HG03175 (cell line): ENCODE measurements at regions not wholly inside any gene's neighbourhood (a gene's known extent, or its start where the extent isn't known, plus 50 kb on each side); places are given as distances from the start of the nearest gene placed in this dataset.
"Not testable (repeated sequence)": the region's sequence is repeated elsewhere in the genome, so short reads cannot be mapped to it uniquely, and the experiment has no call there.

Experiments
- ATAC-seq: cut with Tn5 transposase; IDR thresholded peaks from one replicate; pipeline ENCODE4 v1.9.1; 2021; ENCODE audit warnings: mild to moderate bottlenecking, moderate library complexity; ENCODE audit not compliant: unreplicated experiment

DNA sequence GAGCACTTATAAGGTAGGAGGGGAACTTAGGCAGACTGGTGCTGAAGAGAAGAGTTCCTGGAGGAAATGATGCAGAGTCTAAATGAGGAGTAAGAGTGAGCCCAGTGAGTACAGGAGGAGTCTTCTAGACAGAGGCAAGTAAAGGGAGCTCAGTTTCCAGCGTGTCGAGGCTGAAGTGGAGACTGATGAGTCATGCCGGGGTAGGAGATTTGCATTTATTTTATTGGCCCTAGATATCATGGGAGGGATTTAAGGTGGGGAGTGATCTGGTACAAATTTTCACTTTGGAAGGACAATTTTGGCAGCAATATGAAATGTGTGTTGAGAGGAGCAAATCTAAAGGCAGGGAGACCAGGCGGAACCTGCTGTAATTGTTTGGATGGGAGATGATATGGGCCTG, 157.5 kb downstream of the TTC8 start:
- ATAC-seq, result no peak

DNA sequence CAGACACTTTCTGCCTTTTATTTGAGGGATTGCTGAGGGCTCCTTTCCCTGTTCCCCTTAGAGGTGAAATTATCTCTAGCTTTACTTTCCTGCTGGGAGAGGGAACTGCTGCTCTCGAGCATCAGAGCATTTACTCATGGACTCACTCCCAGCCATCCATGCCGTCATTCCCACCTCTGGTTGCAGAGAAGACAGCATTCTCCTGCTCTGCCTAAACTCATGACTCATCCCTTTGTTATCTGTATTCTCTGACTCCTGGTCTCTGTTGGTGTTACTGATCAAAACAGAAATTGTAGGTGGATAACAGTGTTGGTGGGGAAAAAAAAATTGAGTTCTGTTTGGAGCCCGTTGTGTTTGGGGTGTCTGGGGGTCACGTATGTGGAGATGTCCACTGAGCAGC, 159.3 kb downstream of the TTC8 start:
- no peak for ATAC-seq

DNA sequence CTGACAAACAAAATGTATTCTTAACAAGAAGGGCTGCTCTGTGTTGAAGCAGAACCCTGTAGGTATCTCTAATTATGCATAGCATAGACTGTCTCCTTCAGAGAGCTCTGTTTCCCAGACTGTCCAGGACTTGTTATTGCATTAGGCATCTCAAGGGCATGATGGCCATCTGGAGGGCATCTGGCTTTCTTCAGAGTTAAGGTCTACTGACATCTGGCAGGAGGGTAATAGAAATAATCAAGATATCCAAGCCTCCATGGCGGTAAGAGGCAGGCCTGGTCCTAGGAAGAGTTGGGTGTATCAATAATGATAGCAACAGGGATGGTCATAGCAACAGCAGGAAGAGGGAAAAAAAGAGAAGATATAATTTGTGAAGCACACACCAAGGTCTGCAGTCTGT, 161.2 kb downstream of the TTC8 start:
- no peak for ATAC-seq

DNA sequence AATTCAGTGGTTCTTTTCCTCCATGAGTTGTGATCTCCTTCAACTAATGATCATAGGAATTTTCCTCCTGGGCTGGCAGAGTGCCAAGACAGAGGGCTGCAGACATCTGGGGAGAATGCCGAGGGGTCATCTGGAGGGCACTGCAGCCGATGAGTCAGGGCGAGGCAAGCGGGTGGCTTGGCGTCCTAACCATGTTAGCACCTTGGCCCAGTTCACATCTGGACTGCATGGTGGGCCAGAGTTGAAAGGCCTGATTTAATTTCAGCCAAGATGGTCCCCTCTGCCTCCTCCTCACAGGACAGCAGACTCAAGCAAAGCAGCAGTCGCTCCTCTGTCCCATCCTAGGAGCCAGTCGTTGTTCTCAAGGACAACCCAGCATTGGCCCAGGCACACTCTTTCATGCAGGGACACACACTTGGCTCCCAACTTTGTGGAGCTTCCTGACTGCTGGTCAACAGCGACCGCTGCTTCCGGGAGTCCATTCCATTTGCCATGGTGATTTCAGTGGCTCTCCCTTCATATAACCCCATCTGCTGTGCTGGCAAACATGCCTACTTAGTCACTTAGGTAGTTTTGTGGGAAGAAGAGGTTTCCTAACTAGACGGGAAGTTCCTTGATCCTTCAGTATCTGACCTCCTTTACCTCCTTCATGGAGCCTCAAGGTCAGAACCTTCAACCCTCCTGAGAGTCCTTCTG, 161.8 kb downstream of the TTC8 start:
- ATAC-seq, result no peak

DNA sequence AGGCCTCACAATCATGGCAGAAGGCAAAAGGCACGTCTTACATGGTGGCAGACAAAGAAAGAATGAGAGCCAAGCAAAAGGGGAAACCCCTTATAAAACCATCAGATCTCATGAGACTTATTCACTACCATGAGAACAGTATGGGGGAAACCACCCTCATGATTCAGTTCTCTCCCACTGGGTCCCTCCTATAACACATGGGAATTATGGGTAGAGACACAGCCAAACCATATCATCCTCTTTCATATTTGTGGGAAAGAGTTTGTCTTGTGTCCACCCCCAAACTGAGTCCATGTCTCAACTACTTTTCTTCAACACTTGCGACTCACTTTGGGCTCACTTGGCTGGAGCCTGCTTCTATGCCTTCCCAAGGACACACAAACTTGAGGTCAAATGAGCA, 162.5 kb downstream of the TTC8 start:
- not testable (repeated sequence) for ATAC-seq

DNA sequence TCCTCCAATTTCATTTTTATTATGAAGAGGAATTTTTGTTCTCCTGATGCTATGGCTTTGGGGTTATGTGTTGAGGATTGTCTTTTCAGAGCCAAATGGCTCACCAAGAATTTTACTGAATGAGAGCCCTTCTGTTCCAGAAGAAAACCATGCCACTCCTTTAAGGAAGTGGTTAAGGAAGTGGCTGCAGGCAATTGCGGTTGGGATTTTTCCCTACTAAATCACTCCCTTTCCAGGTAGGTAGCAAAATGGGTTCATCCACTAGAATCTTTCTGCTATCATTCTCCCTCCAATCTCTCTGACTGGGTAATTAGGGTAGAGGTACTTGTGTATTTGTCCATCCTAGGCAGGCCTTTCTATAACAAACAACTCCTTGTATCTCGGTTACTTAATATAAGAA, 163.1 kb downstream of the TTC8 start:
- ATAC-seq, result no peak

DNA sequence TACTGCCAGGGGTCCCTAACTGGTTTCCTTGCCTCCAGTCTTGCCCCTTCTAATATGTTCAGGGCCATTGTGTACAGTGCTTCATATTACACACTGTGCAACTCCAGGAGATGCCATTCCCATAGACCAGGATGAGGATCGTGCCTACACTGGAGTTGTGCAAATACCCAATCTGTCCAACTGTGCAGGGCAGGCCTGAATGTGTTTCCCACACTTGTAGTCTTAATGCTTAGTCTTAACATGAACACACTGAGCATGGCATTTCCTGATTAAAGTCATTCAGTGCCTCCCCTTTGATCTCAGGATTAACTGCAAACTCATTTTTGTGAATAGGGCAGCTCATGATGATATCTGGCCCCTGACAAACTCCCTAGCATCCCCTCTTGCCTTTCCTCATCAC, 165.5 kb downstream of the TTC8 start:
- ATAC-seq, result no peak

DNA sequence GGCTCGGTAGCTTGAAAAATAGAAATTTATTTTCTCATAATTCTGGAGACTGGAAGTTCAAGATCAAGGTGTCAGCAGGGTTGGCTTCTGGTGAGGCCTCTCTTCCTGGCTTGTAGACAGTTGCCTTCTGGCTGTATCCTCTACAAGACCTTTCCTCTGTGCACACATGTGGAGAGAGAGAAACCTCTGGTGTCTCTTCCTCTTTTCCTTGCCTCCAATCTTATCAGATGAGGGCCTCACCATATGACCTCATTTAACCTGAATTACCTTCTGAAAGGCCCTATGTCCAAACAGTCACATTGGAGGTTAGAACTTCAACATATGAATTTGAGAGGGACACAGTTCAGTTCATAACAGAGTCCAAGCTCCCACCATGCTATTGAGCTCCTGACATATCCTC, 166.4 kb downstream of the TTC8 start:
- ATAC-seq, result no peak

DNA sequence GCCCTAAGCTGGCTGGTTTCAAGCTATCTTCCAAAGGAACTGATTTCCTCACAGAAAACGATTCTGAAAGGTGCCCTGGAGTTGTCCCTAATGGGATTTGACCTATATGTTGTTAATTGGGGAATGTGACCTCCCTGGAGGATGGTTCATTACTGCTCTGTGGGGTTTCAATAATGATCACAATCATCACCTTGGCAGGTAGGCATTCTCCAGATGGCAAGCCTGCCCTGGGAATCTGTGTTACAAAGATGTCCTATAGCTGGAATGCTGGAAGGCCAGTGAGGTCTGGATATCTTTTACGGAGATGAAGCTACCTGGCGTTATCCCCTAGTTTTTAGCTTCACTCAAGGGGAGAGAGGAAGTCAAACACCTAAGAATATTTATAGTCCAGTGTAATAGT, 167.6 kb downstream of the TTC8 start:
- ATAC-seq, result no peak

DNA sequence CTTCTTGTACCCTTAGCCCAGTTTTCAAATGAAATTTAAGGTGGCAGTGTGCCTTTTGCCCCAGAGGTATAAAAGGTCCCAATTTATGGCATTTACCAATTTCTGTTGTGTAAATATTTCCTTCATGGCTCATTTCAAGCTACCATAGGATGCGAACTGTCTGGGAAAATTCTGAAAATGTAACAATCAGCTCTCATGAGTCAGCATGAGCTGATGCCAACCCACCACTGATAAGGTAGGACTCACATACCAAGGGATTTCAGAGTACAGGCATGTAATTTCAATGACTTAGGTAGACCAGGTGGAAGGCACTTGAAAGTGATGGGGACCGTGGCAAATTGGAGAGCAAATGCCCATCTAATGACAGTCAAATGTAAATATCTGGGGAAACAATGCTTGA, 169.5 kb downstream of the TTC8 start:
- no peak for ATAC-seq

DNA sequence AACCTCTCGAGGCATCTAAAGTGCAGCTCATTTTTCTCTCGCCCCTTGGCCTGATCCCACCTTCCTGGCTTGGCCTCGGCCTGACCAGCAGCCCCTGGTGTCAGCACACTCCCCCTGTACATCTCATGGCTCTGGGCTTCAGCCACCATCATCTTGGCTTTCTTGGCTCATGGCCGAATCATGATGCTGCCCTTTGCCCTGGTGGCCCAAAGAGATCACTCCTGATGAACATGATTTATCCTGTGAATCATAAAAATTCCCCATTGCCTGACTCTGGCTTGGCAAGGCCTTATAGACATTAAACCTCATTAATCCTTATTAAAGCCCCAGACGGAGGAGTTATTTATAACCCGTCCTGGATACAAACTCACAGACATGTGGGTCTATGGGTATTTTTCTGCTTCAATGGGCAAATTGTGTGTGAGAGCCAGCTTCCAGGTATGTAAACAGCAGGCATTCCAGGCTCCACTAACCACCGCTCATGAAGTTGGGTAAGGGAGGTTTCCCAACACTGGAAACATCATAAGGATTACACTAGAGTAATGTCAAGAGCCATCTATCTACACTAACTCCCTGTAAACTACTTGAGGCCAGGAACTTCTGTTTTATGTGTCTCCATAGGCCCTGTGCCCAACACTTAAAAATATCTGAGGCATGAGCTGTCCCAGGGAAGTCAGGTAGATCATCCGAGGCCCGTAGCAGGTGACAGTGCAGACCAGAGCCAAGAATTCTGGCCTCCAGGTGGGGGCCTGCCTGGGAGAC, 171.2 kb downstream of the TTC8 start:
- no peak for ATAC-seq

DNA sequence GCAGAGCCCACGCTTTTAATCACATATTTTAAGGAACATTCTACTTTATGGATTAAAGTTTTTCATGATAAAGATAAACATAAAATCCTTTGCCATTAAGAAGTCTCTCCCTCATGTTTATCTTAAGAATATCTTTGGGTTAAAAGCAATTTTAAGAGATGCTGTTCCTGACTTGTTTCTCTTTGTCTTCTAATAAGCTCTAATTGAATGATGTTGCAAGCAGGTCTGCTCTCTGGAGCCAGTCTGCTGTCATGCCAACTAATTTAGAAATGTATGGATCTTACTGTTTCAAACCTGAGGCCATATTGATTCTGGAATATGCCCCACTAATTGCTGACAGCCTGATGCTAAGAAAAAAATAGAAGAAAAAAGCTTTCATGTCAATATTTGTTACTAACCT, 173.6 kb downstream of the TTC8 start:
- no peak for ATAC-seq

DNA sequence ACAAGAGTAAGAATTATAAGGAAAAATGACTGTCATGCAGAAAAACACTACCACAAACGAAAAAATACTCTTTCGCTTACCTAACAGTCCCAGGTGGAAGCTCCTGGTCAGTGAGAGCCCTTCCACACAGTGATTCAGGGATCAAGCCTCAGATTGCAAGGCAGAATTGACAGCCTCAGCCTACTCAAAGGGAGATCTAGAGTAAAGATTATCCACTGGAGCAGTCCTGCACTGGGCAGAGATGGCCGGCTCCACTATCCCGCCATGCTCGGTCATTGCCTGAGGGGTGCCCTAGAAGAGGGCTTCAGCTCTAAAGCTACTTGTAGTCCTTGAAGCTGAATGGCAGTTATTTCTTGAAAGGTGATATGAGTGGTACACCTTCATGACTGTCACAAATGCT, 174.7 kb downstream of the TTC8 start:
- ATAC-seq, result no peak

DNA sequence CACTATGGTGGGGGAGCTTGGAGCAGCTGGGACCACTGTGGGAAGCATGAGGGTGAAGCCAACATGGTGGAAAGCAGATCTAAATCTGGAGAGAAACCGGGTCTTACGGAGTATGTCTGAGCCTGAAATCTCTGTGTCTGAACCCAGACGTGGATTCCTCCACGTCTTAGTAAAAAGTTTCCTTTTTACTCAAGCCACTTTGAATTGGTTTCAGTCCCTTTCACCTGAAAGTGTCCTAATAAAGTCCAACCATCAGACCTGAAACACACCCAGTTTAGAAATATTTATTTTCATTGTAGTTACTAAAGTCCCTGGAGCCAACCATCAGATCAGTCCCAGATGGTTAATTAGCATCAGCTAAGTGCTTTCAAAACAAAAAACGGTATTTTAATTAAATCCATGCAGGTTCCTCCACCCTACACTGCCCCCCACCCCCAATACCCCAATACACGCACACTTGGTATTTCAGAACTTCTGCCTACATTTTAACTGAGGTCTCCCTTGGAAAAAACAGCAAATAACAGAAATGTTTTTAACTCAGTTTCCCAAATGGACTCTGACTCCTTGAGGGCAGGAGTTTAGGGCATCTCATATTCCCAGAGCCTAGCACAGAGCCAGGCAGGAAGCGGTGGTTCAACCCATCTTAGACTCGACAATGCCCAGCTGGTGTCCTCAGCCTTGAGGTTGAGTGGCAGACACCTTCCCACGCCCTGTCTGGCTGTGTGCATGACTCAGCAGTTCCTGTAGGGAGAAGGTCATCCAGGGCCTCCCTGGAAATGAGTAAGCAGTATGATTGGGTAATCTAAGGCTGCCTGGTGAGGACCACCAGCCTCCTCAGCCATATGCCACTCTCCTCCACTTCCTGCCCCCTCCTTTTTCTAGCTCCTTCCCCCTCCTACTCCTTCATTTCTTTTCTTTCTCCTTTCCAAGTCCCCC, 175.8 kb downstream of the TTC8 start:
- no peak for ATAC-seq

DNA sequence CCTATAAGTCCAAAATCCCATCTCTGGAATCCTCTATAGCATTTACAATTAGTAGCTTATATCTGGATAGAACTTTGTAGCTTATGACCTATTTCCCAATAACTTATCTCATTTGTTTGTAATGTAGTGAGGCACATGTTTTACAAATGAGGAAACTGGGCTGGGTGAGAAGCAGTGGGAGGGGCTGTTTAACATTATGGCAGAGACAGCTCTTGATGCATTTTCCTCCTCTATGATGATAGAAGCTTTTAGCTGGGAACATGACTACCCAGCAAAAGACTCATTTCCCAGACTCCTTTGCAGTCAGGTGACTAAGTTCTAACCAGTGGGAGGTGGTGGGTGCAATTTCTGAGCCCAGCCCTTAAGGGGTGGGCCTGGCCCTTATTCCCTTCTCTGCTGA, 179.7 kb downstream of the TTC8 start:
- no peak for ATAC-seq

DNA sequence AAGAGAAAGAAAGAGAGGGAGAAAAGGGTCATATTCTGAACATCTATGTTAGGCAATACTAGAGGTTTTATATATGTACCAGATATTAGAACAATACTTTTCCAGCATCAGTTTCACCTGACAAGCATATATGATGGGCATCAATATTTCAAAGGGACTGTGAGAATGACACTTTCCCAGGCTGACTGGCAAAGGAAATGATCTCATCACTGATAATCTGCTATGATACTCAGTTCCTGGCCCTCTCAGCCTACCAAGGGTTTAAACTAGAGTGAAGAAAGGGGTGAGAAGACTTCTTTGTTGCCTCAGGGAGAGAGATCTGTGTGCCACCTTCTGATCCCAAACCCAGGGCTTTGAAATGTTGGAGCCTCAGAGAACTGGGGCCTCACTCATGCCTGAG, 183.5 kb downstream of the TTC8 start:
- ATAC-seq, result no peak

DNA sequence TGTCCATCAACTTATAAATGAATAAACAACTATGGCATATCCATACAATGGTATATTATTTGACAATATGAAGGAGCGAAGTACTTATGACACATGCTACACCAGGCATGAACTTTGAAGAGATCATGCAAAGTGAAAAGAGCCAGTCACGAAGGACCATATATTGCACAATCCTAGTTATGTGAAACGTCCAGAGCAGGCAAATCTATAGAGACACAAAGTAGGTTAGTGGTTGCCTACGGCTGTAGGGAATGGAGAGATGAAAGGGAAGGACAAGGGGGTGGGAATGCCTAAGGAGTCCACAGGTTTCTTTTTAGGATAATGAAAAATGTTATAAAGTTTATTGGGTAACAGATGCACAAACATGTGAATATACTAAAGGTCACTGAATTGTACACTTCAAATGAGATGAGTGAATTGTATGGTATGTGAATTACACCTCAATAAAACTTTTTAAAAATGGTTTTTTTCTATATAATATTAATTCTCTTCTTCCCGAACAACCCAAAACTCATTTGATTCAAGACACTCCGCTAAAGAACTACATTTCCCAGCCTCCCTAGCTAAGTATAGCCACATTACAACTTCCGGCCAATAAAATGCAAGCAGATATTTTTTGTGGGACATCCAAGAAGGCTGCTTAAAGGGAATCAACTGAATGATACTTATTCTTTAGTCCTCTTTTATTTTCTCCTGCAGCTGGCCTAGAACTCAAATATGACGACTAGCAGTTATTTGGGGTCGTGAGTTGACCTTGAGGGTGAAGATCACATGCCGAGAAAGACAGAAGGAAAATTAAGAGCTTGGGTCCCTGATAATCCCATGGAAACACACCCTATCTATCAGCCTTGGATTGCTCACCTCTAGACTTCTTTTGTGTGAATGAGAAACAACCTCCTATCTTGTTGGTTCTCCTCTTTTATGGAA, 187.2 kb downstream of the TTC8 start:
- ATAC-seq, result no peak

DNA sequence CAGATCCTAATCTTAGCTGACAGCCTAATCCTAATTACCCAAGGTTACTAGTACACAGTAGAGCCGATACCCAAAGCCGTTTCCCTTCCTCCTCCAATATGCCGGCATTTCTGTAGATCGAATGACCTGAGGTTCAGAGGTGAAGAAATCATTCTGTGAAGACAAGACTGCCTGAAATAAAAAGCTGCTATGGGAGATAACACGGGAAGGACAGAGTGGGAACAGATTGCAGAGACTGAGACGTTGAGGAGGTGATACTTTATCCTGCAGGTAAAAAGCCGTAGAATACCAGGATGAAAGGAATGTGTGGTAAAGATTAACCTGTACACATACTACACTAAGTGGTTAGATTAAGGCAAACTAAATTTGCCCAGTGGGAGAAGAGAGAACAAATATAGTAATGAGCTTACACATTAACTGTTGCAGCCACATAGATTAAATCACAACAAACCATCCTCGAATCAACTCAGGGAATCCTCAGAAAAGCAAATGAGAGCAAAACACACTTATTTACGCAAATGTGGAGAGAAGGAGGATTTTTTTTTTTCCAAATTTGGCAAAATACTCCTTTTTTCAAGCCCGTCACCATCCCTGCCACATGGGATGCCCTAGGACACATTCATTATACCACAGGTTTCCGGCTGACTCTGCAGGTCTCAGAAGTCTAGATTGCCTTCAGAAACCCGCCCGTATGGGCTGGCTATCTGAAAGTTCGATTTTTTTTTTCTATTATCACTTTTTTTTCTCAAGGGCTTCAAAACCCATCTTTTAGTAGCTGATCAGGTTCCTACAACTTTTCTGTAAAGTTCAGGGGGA, 188.0 kb downstream of the TTC8 start:
- no peak for ATAC-seq

DNA sequence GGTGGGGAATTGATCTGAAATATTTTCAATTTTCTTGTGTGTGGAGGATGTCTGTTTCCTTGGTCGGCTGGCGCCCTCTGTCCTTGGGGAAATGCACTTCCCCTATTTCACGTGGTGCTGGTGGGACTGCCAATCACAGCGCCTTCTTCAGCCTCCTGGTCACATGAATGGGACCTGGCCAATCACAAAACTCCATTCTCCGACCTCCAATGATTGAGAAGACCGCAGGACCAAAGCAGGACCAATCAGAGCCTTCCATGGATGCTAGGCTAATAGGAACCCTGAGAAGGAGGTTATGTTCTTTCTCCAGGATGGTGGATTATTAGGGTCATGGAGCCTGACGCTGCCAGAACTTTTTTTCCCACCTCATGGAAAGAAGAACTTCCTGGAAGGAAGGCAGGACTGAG, 188.7 kb downstream of the TTC8 start:
- no peak for ATAC-seq
